Chondrocyte (in vitro differentiated cells): ENCODE measurements at regions not wholly inside any gene's neighbourhood (a gene's known extent, or its start where the extent isn't known, plus 50 kb on each side); places are given as distances from the start of the nearest gene placed in this dataset.
"Not testable (repeated sequence)": the region's sequence is repeated elsewhere in the genome, so short reads cannot be mapped to it uniquely, and the experiment has no call there.

Experiments
- DNase-seq: peaks from one replicate; pipeline ENCODE4 v3.0.0; 2021; ENCODE audit warnings: mixed read lengths, low spot score
- H3K27ac Mint-ChIP-seq: one replicate; pipeline ENCODE4 v1.8.0; 2021; ENCODE audit warnings: mild to moderate bottlenecking, moderate library complexity, mixed read lengths; ENCODE audit not compliant: unreplicated experiment
- H3K27me3 Mint-ChIP-seq: 2 replicates; pipeline ENCODE4 v1.8.0; 2021; ENCODE audit warnings: low read depth, mixed read lengths
- H3K36me3 Mint-ChIP-seq: 2 replicates; pipeline ENCODE4 v1.8.0; 2021; ENCODE audit warnings: low read depth, mixed read lengths
- H3K4me1 Mint-ChIP-seq: 2 replicates; pipeline ENCODE4 v1.8.0; 2021; ENCODE audit warnings: low read depth, mild to moderate bottlenecking, mixed read lengths
- H3K4me3 Mint-ChIP-seq: one replicate; pipeline ENCODE4 v1.8.0; 2021; ENCODE audit warnings: mild to moderate bottlenecking, moderate library complexity, mixed read lengths; ENCODE audit not compliant: unreplicated experiment
- H3K9me3 Mint-ChIP-seq: 2 replicates; pipeline ENCODE4 v1.8.0; 2021; ENCODE audit warnings: low read depth, mixed read lengths
- CTCF ChIP-seq: fragments of 200-600 bp; sonication (generic); IDR thresholded peaks from 2 replicates; pipeline ENCODE4 v1.5.0; 2021; ENCODE audit warnings: antibody characterized with exemption, mild to moderate bottlenecking, moderate library complexity

- no peaks in the 10 kb centered on the region for H3K36me3 Mint-ChIP-seq
- H3K27me3 Mint-ChIP-seq: no peaks in the 10 kb centered on the region
- H3K4me1 Mint-ChIP-seq: peaks cover 13% of the 10 kb centered on the region
- DNase-seq: no peak
- H3K9me3 Mint-ChIP-seq: no peaks in the 10 kb centered on the region
- no peak for TF ChIP-seq CTCF
- no peak overlapping the region for H3K27ac Mint-ChIP-seq
- H3K4me3 Mint-ChIP-seq: no peak overlapping the region
These were observed 370.2 kb downstream of the SFMBT2 start for GRCh38 chr10:7040681-7041080.

- Mint-ChIP-seq H3K4me1 (peaks cover 13% of the 10 kb centered on the region), H3K4me3 (no peak overlapping the region), H3K36me3 (no peaks in the 10 kb centered on the region), H3K27ac (no peak overlapping the region), H3K9me3 (no peaks in the 10 kb centered on the region), H3K27me3 (no peaks in the 10 kb centered on the region)
- TF ChIP-seq CTCF: no peak
- DNase-seq: no peak
These were observed 371.0 kb downstream of the SFMBT2 start for GRCh38 chr10:7039859-7040258.

GRCh38 chr10:7038416-7038815 is 372.4 kb downstream of the SFMBT2 start:
- no peak overlapping the region for H3K27ac Mint-ChIP-seq
- H3K36me3 Mint-ChIP-seq: no peaks in the 10 kb centered on the region
- no peak for DNase-seq
- no peaks in the 10 kb centered on the region for H3K9me3 Mint-ChIP-seq
- no peaks in the 10 kb centered on the region for H3K27me3 Mint-ChIP-seq
- H3K4me3 Mint-ChIP-seq: no peak overlapping the region
- TF ChIP-seq CTCF: no peak
- H3K4me1 Mint-ChIP-seq: peaks cover 18% of the 10 kb centered on the region

GRCh38 chr10:7037434-7037833 is 373.4 kb downstream of the SFMBT2 start:
- peaks cover 18% of the 10 kb centered on the region for H3K4me1 Mint-ChIP-seq
- DNase-seq, H3K27me3 Mint-ChIP-seq, H3K36me3 Mint-ChIP-seq, H3K27ac Mint-ChIP-seq, H3K4me3 Mint-ChIP-seq, H3K9me3 Mint-ChIP-seq: not testable (repeated sequence)

GRCh38 chr10:7036951-7037350 is 373.9 kb downstream of the SFMBT2 start:
- H3K27me3 Mint-ChIP-seq: no peaks in the 10 kb centered on the region
- no peak for TF ChIP-seq CTCF
- no peak overlapping the region for H3K4me3 Mint-ChIP-seq
- no peak overlapping the region for H3K27ac Mint-ChIP-seq
- H3K9me3 Mint-ChIP-seq: no peaks in the 10 kb centered on the region
- no peaks in the 10 kb centered on the region for H3K36me3 Mint-ChIP-seq
- peaks cover 18% of the 10 kb centered on the region for H3K4me1 Mint-ChIP-seq
- no peak for DNase-seq

- Mint-ChIP-seq H3K4me1 (peaks cover 12% of the 10 kb centered on the region), H3K36me3 (no peaks in the 10 kb centered on the region), H3K27ac (no peak overlapping the region), H3K9me3 (no peaks in the 10 kb centered on the region), H3K4me3 (no peak overlapping the region), H3K27me3 (no peaks in the 10 kb centered on the region)
- no peak for TF ChIP-seq CTCF
- no peak for DNase-seq
These were observed 375.6 kb downstream of the SFMBT2 start for GRCh38 chr10:7035126-7035761.
